Choroid plexus epithelial cell (primary cell): ENCODE measurements at regions not wholly inside any gene's neighbourhood (a gene's known extent, or its start where the extent isn't known, plus 50 kb on each side); places are given as distances from the start of the nearest gene placed in this dataset.
"Not testable (repeated sequence)": the region's sequence is repeated elsewhere in the genome, so short reads cannot be mapped to it uniquely, and the experiment has no call there.

Source experiments
- DNase-seq: peaks from one replicate; pipeline ENCODE4 v3.0.0-alpha.2; 2010; ENCODE audit warnings: low read depth
- H3K4me3 ChIP-seq: 2 replicates; pipeline ENCODE4 v1.5.1; 2011; ENCODE audit warnings: low read depth, mild to moderate bottlenecking, control low read depth, low read length, moderate library complexity
- CTCF ChIP-seq: conservative IDR thresholded peaks from 2 replicates; pipeline ENCODE4 v1.5.1; 2011; ENCODE audit warnings: low read depth, mild to moderate bottlenecking, control low read depth, inconsistent platforms, low read length, moderate library complexity

GRCh38 chr3:96510334-96510733, 304.1 kb upstream of the EPHA6 start:
- no peak overlapping the region for H3K4me3 ChIP-seq
- DNase-seq, result no peak
- no peak for TF ChIP-seq CTCF

- H3K4me3 ChIP-seq, result no peak overlapping the region
- no peak for DNase-seq
- TF ChIP-seq CTCF, result no peak
Observed at GRCh38 chr3:96537165-96537564, 277.2 kb upstream of the EPHA6 start.

GRCh38 chr3:96538186-96538585, 276.2 kb upstream of the EPHA6 start:
- TF ChIP-seq CTCF, result no peak
- DNase-seq, result no peak
- H3K4me3 ChIP-seq, result no peak overlapping the region

- TF ChIP-seq CTCF, result no peak
- DNase-seq, result no peak
Observed at GRCh38 chr3:96548073-96548472, 266.3 kb upstream of the EPHA6 start.

GRCh38 chr3:96576935-96577334, 237.5 kb upstream of the EPHA6 start:
- no peak for DNase-seq
- H3K4me3 ChIP-seq, result no peak overlapping the region
- no peak for TF ChIP-seq CTCF

More at GRCh38 chr3:96548073-96548472, 266.3 kb upstream of the EPHA6 start:
- no peak overlapping the region for H3K4me3 ChIP-seq

GRCh38 chr3:96584066-96584465, 230.3 kb upstream of the EPHA6 start:
- no peak for TF ChIP-seq CTCF
- H3K4me3 ChIP-seq, result no peak overlapping the region
- DNase-seq, result no peak

- H3K4me3 ChIP-seq, DNase-seq: not testable (repeated sequence)
Observed at GRCh38 chr3:96606865-96607264, 207.5 kb upstream of the EPHA6 start.

- H3K4me3 ChIP-seq, result no peak overlapping the region
- DNase-seq, result no peak
- TF ChIP-seq CTCF, result no peak
Observed at GRCh38 chr3:96619475-96619874, 194.9 kb upstream of the EPHA6 start.
